Neuronal stem cell (in vitro differentiated cells): ENCODE measurements at regions not wholly inside any gene's neighbourhood (a gene's known extent, or its start where the extent isn't known, plus 50 kb on each side); places are given as distances from the start of the nearest gene placed in this dataset.

Experiments used
- DNase-seq: peaks from one replicate; pipeline ENCODE4 v3.0.0-alpha.2; 2013; ENCODE audit warnings: low spot score
- H2AFZ ChIP-seq: one replicate; pipeline ENCODE4 v1.6.1; 2013; ENCODE audit warnings: mild to moderate bottlenecking, low read length, inconsistent platforms
- H2AK5ac ChIP-seq: 2 replicates; pipeline ENCODE4 v1.6.1; 2013; ENCODE audit warnings: low read depth, mild to moderate bottlenecking, inconsistent platforms, low read length, moderate library complexity, mixed read lengths
- H2BK120ac ChIP-seq: 2 replicates; pipeline ENCODE4 v1.6.1; 2013; ENCODE audit warnings: low read depth, mild to moderate bottlenecking, inconsistent platforms, low read length, moderate library complexity, mixed read lengths
- H2BK12ac ChIP-seq: one replicate; pipeline ENCODE4 v1.6.1; 2013; ENCODE audit warnings: low read length, inconsistent platforms
- H2BK15ac ChIP-seq: 2 replicates; pipeline ENCODE4 v1.6.1; 2013; ENCODE audit warnings: mild to moderate bottlenecking, low read length, inconsistent platforms, mixed read lengths
- H2BK5ac ChIP-seq: one replicate; pipeline ENCODE4 v1.6.1; 2013; ENCODE audit warnings: inconsistent platforms, mild to moderate bottlenecking, low read length, moderate library complexity
- H3K14ac ChIP-seq: one replicate; pipeline ENCODE4 v1.6.1; 2013; ENCODE audit warnings: low read length, inconsistent platforms
- H3K18ac ChIP-seq: 2 replicates; pipeline ENCODE4 v1.6.1; 2013; ENCODE audit warnings: low read length, inconsistent platforms
- H3K23ac ChIP-seq: 2 replicates; pipeline ENCODE4 v1.6.1; 2013; ENCODE audit warnings: low read depth, mild to moderate bottlenecking, mixed read lengths, low read length, inconsistent platforms; ENCODE audit not compliant: poor library complexity
- H3K27ac ChIP-seq: replicated peaks from 3 replicates; pipeline ENCODE4 v1.5.1; 2013; ENCODE audit warnings: low read length, inconsistent platforms
- H3K27me3 ChIP-seq, 3 experiments: 2 replicates each; pipeline ENCODE4 v1.6.1; 2013; ENCODE audit warnings: low read length in 3 of 3, mild to moderate bottlenecking in 2 of 3, inconsistent platforms in 1 of 3, low read depth in 1 of 3, mixed read lengths in 1 of 3, moderate library complexity in 1 of 3; ENCODE audit not compliant: control insufficient read depth in 3 of 3, insufficient read depth in 3 of 3
- H3K36me3 ChIP-seq, 2 donors: replicated peaks in 1 of 2; 2 replicates each; pipeline ENCODE4 v1.6.1; 2013; ENCODE audit warnings: low read length in 2 of 2; ENCODE audit not compliant: control insufficient read depth in 2 of 2, insufficient read depth in 2 of 2
- H3K4ac ChIP-seq: 2 replicates; pipeline ENCODE4 v1.6.1; 2013; ENCODE audit warnings: inconsistent platforms, mild to moderate bottlenecking, low read length, moderate library complexity
- H3K4me1 ChIP-seq, 2 donors: 1 replicate in 1 of 2; 2 replicates in 1 of 2; pipeline ENCODE4 v1.6.1; 2013; ENCODE audit warnings: low read length in 2 of 2, low read depth in 1 of 2; ENCODE audit not compliant: control insufficient read depth in 2 of 2, insufficient read depth in 1 of 2
- H3K4me2 ChIP-seq: one replicate; pipeline ENCODE4 v1.6.1; 2013; ENCODE audit warnings: mild to moderate bottlenecking, low read length, inconsistent platforms; ENCODE audit not compliant: insufficient read depth, poor library complexity, severe bottlenecking
- H3K4me3 ChIP-seq, 2 donors: 2 replicates each; pipeline ENCODE4 v1.5.1; 2013; ENCODE audit warnings: low read length in 2 of 2, mild to moderate bottlenecking in 2 of 2, inconsistent platforms in 1 of 2, moderate library complexity in 1 of 2
- H3K79me1 ChIP-seq: one replicate; pipeline ENCODE4 v1.6.1; 2013; ENCODE audit warnings: low read depth, mild to moderate bottlenecking, inconsistent platforms, low read length, moderate library complexity
- H3K9ac ChIP-seq: one replicate; pipeline ENCODE4 v1.6.1; 2013; ENCODE audit warnings: mild to moderate bottlenecking, low read depth, low read length, inconsistent platforms; ENCODE audit not compliant: poor library complexity
- H3K9me3 ChIP-seq, 2 donors: replicated peaks in 1 of 2; 2 replicates each; pipeline versions ENCODE3 to v1.6.1; 2013; ENCODE audit warnings: low read length in 2 of 2, mild to moderate bottlenecking in 2 of 2, inconsistent platforms in 1 of 2, low read depth in 1 of 2, mixed read lengths in 1 of 2, moderate library complexity in 1 of 2; ENCODE audit not compliant: control insufficient read depth in 2 of 2, insufficient read depth in 1 of 2
- H4K8ac ChIP-seq: one replicate; pipeline ENCODE4 v1.6.1; 2013; ENCODE audit warnings: low read depth, mild to moderate bottlenecking, inconsistent platforms, low read length, moderate library complexity
- H4K91ac ChIP-seq: one replicate; pipeline ENCODE4 v1.6.1; 2013; ENCODE audit warnings: low read length, low read depth, mild to moderate bottlenecking, inconsistent platforms; ENCODE audit not compliant: poor library complexity
- WGBS, 2 donors: extraction: QIAGEN DNeasy Blood & Tissue Kit; methylation state at CpG; one replicate each; pipeline ENCODE4 v1.1.7; 2013; ENCODE audit warnings: missing lambda C conversion rate in 2 of 2, mixed read lengths in 1 of 2; ENCODE audit not compliant: insufficient read length in 2 of 2, insufficient replicate concordance in 1 of 2; ENCODE audit errors: extremely low coverage in 2 of 2; 5-methylcytosine and 5-hydroxymethylcytosine counted together

- no peak overlapping the region for H3K4me3 ChIP-seq
- H3K27me3 ChIP-seq: no peaks in the 10 kb centered on the region
- no peak overlapping the region for H3K4me2 ChIP-seq
- no peak overlapping the region for H2AFZ ChIP-seq
- H3K79me1 ChIP-seq: no peaks in the 10 kb centered on the region
- H2BK15ac ChIP-seq: no peak overlapping the region
- H3K14ac ChIP-seq: no peak overlapping the region
- H3K36me3 ChIP-seq: no peaks in the 10 kb centered on the region
- no peak overlapping the region for H3K23ac ChIP-seq
- no peak overlapping the region for H3K27ac ChIP-seq
- no peak for DNase-seq
- no peak overlapping the region for H2BK120ac ChIP-seq
- no peaks in the 10 kb centered on the region for H3K9me3 ChIP-seq
- H2BK12ac ChIP-seq: no peak overlapping the region
- H3K18ac ChIP-seq: no peak overlapping the region
- no peak overlapping the region for H2AK5ac ChIP-seq
- H2BK5ac ChIP-seq: no peak overlapping the region
- H4K91ac ChIP-seq: no peak overlapping the region
- no peak overlapping the region for H3K4ac ChIP-seq
- peaks cover 0 to 3% of the 10 kb centered on the region in 2 donors for H3K4me1 ChIP-seq
- H3K9ac ChIP-seq: no peak overlapping the region
- H4K8ac ChIP-seq: no peak overlapping the region
Observed at GRCh38 chr2:159850789-159851188, 52.8 kb upstream of the CD302 start.

DNA sequence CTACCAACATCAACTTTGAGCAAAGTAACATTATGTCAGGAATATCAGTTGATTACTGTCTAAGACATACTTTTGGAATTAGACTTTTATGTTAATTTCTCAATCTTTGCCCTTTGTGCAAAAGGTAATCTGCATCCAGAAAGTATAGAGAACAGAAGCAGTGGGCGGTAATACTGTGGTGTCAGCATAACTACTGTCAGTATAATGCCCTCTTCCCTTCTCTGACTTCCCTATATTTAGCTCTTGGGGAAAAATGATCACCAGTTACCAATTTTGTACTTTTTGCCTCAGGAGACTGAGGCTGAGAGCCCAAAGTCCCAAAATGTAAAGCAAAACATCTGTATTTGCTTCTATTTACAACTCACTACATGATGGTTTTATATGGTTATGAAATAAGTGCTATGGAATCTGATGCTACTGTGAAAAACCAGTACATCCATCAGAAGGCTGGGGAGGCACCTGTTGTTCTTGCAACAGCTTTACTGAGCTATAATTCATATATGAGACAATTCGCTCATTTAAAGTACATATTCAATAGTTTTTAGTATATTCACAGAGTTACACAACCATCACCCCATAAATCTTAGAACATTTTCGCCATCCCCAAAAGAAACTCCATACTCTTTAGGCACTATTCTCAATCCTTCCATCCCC is 51.3 kb upstream of the CD302 start:
- Histone ChIP-seq H4K8ac (no peak overlapping the region), H2BK120ac (no peak overlapping the region), H4K91ac (no peak overlapping the region), H2AK5ac (no peak overlapping the region), H2BK15ac (no peak overlapping the region), H3K36me3 (no peaks in the 10 kb centered on the region), H3K9ac (no peak overlapping the region), H3K18ac (no peak overlapping the region), H3K4me1 (no peaks in the 10 kb centered on the region), H3K27ac (no peak overlapping the region), H3K27me3 (no peaks in the 10 kb centered on the region), H3K4me3 (no peak overlapping the region), H3K14ac (no peak overlapping the region), H3K4ac (no peak overlapping the region), H3K4me2 (no peak overlapping the region), H3K9me3 (no peaks in the 10 kb centered on the region), H2BK12ac (no peak overlapping the region), H2BK5ac (no peak overlapping the region), H3K23ac (no peak overlapping the region), H3K79me1 (no peaks in the 10 kb centered on the region), H2AFZ (no peak overlapping the region)
- WGBS, 2 donors: no CpG with 5 or more reads among the region's 3 CpGs
- no peak for DNase-seq
